OCI-LY7 (cell line): ENCODE measurements at regions not wholly inside any gene's neighbourhood (a gene's known extent, or its start where the extent isn't known, plus 50 kb on each side); places are given as distances from the start of the nearest gene placed in this dataset.

Experiments
- CTCF ChIP-seq: fragments of 200-600 bp; sonication (generic); conservative IDR thresholded peaks from 2 replicates; pipeline ENCODE4 v1.5.1; 2014; ENCODE audit warnings: mild to moderate bottlenecking, antibody characterized with exemption, low read length, moderate library complexity, mixed read lengths
- EZH2phosphoT487 ChIP-seq: fragments of 200-600 bp; sonication (generic); IDR thresholded peaks from 2 replicates; pipeline ENCODE4 v1.6.1; 2018; ENCODE audit warnings: low read depth, borderline replicate concordance, mild to moderate bottlenecking, mixed run types, antibody characterized with exemption, low read length, moderate library complexity, mixed read lengths

DNA sequence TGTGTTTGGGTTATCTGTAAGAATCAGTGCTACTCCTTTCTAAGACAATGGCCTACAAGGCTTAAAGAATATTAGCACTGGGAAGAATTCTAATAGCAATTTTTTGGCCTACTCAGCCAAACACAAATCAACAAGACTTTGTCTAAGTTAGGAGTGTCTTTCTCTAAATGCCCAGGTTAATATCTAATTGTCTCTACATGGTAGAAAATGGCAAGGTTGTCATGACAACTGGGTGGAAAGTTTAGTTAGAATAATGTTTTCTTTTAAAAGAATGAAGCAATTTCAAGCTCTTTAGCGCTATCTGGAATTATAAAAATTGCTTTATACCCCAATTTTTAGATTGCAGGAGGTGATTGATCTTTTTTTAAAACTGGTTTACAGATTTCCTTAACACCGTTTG, 396.8 kb downstream of the TUSC7 start:
- TF ChIP-seq CTCF (no peak), EZH2phosphoT487 (no peak)
